Posterior vena cava (tissue), 2 donors: ENCODE measurements at regions not wholly inside any gene's neighbourhood (a gene's known extent, or its start where the extent isn't known, plus 50 kb on each side); places are given as distances from the start of the nearest gene placed in this dataset.

Experiments used
- DNase-seq: peaks from one replicate; pipeline ENCODE4 v3.0.0-alpha.2; 2020; ENCODE audit warnings: low spot score
- intact Hi-C, 2 donors: fragments of 100-400 bp; cut with DNase I; formaldehyde crosslinking; loops; one replicate each; pipeline versions ENCODE4 v1.14.1 to v1.14.2; 2022 to 2023
- donor health status: DM: yes; HTN: yes; CAD: no.
- donor health status: DM: yes; HTN: yes; CAD: no.

- intact Hi-C loops: loop anchor here (10.0 kb wide), 1 partner anchor 732 kb away; the partner anchor contains the start of gene INHBB (in 2 of the 2)
- no peak for DNase-seq
Observed at GRCh38 chr2:121076498-121076820, 208.5 kb downstream of the TFCP2L1 start.

- peak; percentile 90 for DNase-seq
- intact Hi-C loops: loop anchor here (10.0 kb wide), 1 partner anchor 732 kb away; the partner anchor contains the start of gene INHBB (in 2 of the 2)
Observed at GRCh38 chr2:121076885-121077549, 208.0 kb downstream of the TFCP2L1 start.

DNA sequence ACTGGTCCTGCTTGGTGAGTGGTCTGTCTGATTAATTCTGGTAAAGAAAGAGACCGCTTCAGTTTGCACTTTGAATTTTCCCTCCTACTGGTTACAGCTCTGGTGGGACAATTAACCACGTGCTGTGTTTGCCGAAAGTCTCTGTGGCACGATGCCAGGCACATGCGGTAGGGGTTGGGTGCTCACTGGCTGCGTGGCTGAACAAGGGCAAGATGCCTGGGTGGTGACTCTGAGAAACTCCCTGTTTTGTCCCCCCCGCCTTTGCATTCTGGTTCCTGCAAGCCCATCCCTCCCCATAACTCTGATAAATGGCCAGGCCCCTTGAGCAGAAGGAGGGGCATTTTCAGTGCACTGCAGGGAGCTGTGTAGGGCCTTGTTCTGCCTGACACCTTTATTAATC lies 206.1 kb downstream of the TFCP2L1 start:
- DNase-seq: no peak
- intact Hi-C loops: loop anchor here (10.0 kb wide), 1 partner anchor 734 kb away; the partner anchor contains the start of gene INHBB (in 2 of the 2)

DNA sequence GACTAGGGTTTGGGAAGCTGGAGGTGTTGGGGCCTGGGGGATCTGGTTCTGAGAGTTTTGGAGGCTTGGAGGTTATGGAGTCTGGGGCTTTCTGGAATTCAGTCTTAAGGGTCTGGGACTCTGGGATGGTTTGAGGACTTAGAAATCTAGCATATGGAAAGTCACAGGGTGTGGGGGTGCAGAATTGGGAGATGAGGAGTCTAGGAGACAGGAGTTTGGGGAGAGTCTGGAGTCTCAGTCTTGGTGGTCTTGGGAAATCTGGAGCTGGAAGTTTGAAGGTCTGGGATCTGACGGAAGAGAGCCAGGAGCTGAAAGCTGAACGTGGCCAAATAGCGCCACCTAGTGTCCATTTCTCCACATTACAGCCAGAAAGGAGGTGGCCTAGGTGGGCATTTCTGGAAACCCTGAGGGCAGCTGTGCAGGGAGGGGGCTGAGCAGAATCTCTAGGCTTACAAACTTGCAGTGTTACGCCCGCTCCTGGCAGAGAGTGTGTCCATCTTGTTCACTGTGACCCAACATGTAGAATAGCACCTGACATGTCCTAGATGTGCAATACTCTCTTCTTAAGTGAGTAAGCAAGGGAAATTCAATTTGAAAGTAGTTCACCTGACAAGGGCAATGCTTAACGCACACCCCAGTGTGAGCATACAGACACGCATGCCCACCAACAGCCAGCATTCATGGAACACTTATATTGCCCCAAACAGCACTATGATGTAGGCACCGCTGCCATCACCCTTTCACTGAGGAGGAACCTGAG lies 204.8 kb downstream of the TFCP2L1 start:
- intact Hi-C loops: no loop called here
- no peak for DNase-seq

DNA sequence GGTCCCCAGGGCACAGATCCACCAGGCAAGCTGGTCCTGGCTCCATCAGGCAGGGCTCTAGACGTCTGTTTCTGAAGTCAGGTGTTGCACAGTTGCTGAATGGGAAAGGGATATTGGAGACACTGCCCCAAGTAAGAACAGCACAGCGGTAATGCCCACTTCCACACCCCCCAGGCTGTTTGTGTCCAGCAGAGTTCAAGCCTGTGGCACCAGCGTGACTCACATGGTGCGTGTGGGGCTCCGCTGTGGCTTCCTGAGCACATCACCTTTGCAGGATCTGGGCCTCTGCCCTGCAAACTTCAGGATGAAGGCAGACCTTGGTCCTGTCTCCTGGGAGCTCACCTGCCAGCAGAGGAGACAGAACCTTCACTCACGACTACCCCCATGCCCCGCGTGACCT lies 203.3 kb downstream of the TFCP2L1 start:
- DNase-seq: no peak
- intact Hi-C loops: no loop called here

GRCh38 chr2:121082191-121082590 lies 202.8 kb downstream of the TFCP2L1 start:
- DNase-seq: no peak
- intact Hi-C loops: no loop called here

- no peak for DNase-seq
- intact Hi-C loops: no loop called here
Observed at GRCh38 chr2:121084130-121084680, 200.8 kb downstream of the TFCP2L1 start.

DNA sequence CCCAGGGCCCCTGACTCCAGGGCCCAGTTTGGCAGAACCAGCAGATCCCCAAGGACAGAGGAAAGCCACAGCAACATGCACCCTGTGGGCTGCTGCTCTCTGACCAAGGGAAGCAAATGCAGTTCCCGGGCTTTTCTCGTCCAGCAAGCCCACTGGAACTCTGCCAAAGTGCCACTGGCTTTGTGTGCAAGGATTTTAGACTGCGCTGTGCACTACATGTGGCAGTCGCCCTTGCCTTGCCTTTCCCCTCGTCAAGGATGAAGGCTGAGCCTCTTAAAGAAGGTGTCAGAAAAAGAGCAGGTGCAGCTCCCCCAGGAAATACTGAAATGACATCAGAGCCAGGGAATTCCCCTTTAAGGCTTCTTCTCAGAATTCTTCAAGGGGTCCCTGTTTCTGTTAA lies 199.2 kb downstream of the TFCP2L1 start:
- DNase-seq: no peak
- intact Hi-C loops: no loop called here

- peak; percentile 71 for DNase-seq
- intact Hi-C loops: no loop called here
Observed at GRCh38 chr2:121086450-121086849, 198.6 kb downstream of the TFCP2L1 start.

DNA sequence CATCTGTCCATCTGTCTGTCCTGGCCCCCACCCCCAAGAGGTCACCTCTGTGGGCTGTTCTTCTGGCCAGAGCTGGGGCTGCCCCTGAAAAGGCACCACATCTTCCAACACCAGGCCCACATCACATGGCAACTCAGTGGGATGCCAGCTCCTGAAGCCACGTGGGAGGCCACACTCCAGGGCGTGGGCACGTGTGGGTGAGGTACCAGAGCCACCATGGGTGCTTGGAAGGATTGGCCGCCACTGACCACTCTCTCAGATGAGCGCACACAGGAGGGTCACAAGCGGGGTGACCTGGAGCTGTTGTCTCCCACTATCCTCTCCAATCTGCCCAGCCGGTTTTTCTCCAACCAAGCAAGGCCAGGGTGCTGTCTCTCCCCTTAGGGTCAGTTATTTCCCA lies 197.9 kb downstream of the TFCP2L1 start:
- peak; percentile 62 for DNase-seq
- intact Hi-C loops: no loop called here

DNA sequence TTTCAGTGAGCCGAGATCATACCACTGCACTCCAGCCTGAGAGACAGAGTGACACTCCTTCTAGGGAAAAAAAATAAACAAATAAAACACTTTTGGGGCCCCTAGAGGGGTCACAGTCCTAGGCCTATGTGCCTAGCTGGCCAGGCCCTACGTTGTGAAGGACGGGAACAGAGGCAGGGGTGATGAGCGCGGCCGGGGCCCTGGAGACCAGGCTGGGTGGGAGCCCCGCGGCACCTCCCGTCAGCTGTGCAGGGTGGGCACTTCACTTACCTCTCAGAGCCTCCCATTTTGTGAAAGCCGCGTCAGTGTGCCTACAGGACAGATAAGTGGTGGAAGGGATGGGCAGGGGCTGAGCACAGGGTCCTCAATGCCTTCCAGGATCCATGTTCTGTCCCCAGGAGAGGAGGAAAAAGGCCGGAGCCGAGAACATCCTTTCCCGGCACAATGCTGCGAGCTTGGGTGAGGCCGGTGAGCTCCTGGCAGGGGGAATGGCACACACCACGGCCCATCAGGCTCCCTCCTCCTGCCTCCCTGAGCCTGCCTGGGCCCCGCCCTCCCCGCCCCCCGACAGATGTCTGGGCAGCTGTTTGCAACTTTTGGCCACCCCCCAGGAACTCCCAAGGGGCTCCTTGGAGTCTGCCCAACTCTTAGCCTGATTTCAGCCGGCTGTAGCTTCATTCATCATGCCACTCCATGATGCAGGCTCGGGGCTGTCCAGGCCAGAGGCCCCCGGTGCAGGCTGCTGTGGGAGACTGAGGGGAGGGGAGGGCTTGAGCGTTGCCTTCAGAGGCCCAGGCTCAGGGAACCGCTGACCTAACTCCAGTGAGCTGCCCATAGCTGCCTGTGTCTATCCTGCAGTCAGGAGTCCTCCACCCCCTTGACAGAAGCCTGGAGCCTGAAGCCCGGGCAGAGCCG lies 196.5 kb downstream of the TFCP2L1 start:
- peak; percentile 78 for DNase-seq
- intact Hi-C loops: no loop called here

GRCh38 chr2:121089166-121089510 lies 195.9 kb downstream of the TFCP2L1 start:
- peak; percentile 73 for DNase-seq
- intact Hi-C loops: no loop called here

- DNase-seq: no peak
- intact Hi-C loops: loop anchor here in 1 of 2 donors (10.0 kb wide), 1 partner anchor 245 kb away; no protein-coding TSS in a partner anchor
Observed at GRCh38 chr2:121090088-121090715, 194.8 kb downstream of the TFCP2L1 start.

DNA sequence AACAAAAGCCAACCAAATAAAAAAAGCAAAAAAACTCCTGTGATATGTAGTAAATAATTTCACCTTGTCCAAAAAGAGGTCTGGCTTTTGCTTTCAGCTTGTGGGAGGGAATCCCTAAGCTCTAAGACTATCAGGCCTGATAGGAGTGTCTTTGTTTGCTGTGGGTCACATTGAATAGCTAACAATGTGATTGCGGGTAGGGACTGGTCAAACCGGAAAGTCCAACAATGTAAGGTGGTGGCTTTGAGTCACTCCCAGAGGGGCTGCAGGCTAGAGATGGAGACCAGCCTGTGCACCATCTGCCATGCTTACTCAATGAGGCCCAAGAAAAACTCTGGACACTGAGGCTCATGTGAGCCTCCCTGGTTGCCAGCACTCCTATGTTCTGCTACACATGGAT lies 192.9 kb downstream of the TFCP2L1 start:
- no peak for DNase-seq
- intact Hi-C loops: loop anchor here in 1 of 2 donors (10.0 kb wide), 1 partner anchor 243 kb away; no protein-coding TSS in a partner anchor

- intact Hi-C loops: loop anchor here in 1 of 2 donors (10.0 kb wide), 1 partner anchor 241 kb away; no protein-coding TSS in a partner anchor
- no peak for DNase-seq
Observed at GRCh38 chr2:121093692-121094091, 191.3 kb downstream of the TFCP2L1 start.

DNA sequence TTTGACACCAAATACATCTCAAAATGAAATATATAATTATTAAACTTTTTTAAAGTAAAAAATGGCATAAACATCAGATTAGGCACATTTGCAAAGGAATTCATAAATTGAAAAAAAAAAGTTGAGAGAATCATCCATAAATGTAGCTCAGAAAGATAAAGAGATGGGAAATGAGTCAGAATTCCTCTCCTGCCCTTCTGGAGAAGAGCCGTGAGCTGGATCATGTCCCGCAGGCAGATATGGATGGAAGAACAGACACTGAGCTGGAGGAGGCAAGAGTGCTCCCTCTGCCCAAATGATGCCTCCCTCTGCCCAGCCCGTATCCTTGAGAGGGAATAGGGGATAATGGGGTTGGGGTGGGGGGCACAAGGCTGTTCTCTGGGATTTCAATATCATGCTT lies 190.9 kb downstream of the TFCP2L1 start:
- intact Hi-C loops: loop anchor here in 1 of 2 donors (10.0 kb wide), 1 partner anchor 241 kb away; no protein-coding TSS in a partner anchor
- peak; percentile 71 for DNase-seq

GRCh38 chr2:121094845-121095244 lies 190.2 kb downstream of the TFCP2L1 start:
- intact Hi-C loops: loop anchor here in 1 of 2 donors (10.0 kb wide), 1 partner anchor 240 kb away; no protein-coding TSS in a partner anchor
- no peak for DNase-seq

DNA sequence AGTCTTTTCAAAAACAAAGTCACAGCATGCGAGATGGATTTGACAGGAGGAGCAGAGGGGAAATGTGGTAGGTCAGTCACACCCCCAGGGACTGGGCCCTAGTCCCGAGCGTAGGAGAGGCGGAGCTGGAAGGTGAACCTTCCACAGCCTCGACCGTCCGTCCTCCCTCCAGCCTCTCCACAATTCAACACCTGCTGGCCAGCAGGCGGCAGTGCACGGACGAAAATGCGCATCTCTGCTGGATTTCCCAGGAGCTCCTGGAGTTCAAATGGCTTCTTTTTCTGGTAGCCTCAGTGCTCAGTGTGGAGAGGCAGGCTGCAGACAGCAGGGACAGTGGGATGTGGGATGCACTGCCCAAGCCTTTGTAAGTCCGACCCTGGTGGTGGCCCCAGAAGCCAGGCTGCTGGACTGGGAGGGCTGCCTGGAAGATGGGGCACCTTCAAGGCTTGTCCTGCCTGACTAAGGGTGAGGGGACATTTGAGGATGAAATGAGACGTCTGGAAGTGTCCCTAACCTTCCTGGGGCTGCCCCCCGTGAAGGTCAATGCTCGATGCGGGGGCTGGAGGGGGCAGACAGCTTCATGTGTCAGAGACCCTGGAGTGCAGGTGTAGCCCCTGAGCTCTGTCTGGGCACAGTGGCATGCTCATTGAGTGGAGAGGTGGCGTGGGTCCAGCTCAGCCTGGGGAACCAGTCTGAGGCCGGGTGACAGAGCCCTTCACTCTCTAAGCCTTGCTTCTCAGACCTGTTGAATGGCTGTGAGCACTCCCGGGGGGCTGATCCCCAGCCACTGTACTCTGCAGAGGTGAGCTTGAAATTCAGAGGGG lies 189.5 kb downstream of the TFCP2L1 start:
- peak; percentile 87 for DNase-seq
- intact Hi-C loops: loop anchor here in 1 of 2 donors (10.0 kb wide), 1 partner anchor 239 kb away; no protein-coding TSS in a partner anchor
